GM12891 (cell line): ENCODE measurements at regions not wholly inside any gene's neighbourhood (a gene's known extent, or its start where the extent isn't known, plus 50 kb on each side); places are given as distances from the start of the nearest gene placed in this dataset.

Source experiments
- POLR2A ChIP-seq: IDR thresholded peaks from 2 replicates; pipeline ENCODE4 v1.6.1; 2011; ENCODE audit warnings: low read depth, low read length, control low read depth
- POLR2AphosphoS5 ChIP-seq: IDR thresholded peaks from 2 replicates; pipeline ENCODE4 v1.6.1; 2011; ENCODE audit warnings: low read depth, low read length, control low read depth
- POU2F2 ChIP-seq: IDR thresholded peaks from 2 replicates; pipeline ENCODE4 v1.6.1; 2011; ENCODE audit warnings: low read depth, mild to moderate bottlenecking, control low read depth, low read length, moderate library complexity
- TAF1 ChIP-seq: IDR thresholded peaks from 2 replicates; pipeline ENCODE4 v1.6.1; 2011; ENCODE audit warnings: low read depth, low read length, control low read depth

- TF ChIP-seq POU2F2 (no peak), POLR2A (no peak), TAF1 (no peak), POLR2AphosphoS5 (no peak)
Observed at GRCh38 chr6:133179481-133179880, 61.7 kb upstream of the EYA4 start.
